Breast epithelium (tissue), 3 donors: ENCODE measurements at regions not wholly inside any gene's neighbourhood (a gene's known extent, or its start where the extent isn't known, plus 50 kb on each side); places are given as distances from the start of the nearest gene placed in this dataset.

ENCODE experiments used
- CTCF ChIP-seq, 3 donors: fragments of 450-650 bp; IDR thresholded peaks; one replicate each; pipeline ENCODE4 v1.5.1; 2016 to 2017; ENCODE audit warnings: antibody characterized with exemption in 3 of 3, mild to moderate bottlenecking in 3 of 3, moderate library complexity in 3 of 3
- POLR2A ChIP-seq: fragments of 450-650 bp; IDR thresholded peaks from one replicate; pipeline ENCODE4 v1.6.1; 2016; ENCODE audit warnings: antibody characterized with exemption, mild to moderate bottlenecking, moderate library complexity

- no peak for TF ChIP-seq CTCF (IDR thresholded peaks at IDR 0.05)
- no peak for TF ChIP-seq POLR2A
Measured at GRCh38 chr5:105475401-105475800, 1912.8 kb upstream of the NUDT12 start.
